ENCODE measurements at regions not wholly inside any gene's neighbourhood (a gene's known extent, or its start where the extent isn't known, plus 50 kb on each side); places are given as distances from the start of the nearest gene placed in this dataset.

GRCh38 chr6:56713254-56713672 is 70.6 kb upstream of the DST start:
- TF ChIP-seq POLR2AphosphoS5 (IDR thresholded peaks at IDR 0.05; ENCODE audit: low read depth, low read length) = no peak
- TF ChIP-seq REST (IDR thresholded peaks at IDR 0.05; ENCODE audit: insufficient read depth in 1 of 2, low read depth in 2 of 2, low read length in 2 of 2) = no peak
- no peak for TF ChIP-seq SIN3A (IDR thresholded peaks at IDR 0.05; ENCODE audit: borderline replicate concordance, insufficient read depth, low read length)
- no peak for TF ChIP-seq TAF1 (IDR thresholded peaks at IDR 0.05; ENCODE audit: borderline replicate concordance, insufficient read depth, low read length)
